NCI-H446 treated with DMSO at 0.1 percent for 48 hours (cell line): ENCODE measurements at regions not wholly inside any gene's neighbourhood (a gene's known extent, or its start where the extent isn't known, plus 50 kb on each side); places are given as distances from the start of the nearest gene placed in this dataset.

ENCODE experiments used
- DNase-seq: peaks from one replicate; lab custom pipeline; 2025; lab: John Stamatoyannopoulos, UW

GRCh38 chr1:90558754-90559378 lies 158.2 kb downstream of the BARHL2 start:
- DNase-seq = no peak

GRCh38 chr1:90558126-90558525 lies 159.0 kb downstream of the BARHL2 start:
- DNase-seq = no peak

- DNase-seq = no peak
Observed at GRCh38 chr1:90557706-90558105, 159.4 kb downstream of the BARHL2 start.

- DNase-seq = peak; percentile 9
Observed at GRCh38 chr1:90550626-90551406, 166.3 kb downstream of the BARHL2 start.

- no peak for DNase-seq
Observed at GRCh38 chr1:90544356-90544755, 172.7 kb downstream of the BARHL2 start.

- DNase-seq = no peak
Observed at GRCh38 chr1:90537606-90538362, 179.3 kb downstream of the BARHL2 start.

GRCh38 chr1:90534663-90535295 lies 182.3 kb downstream of the BARHL2 start:
- DNase-seq = no peak

GRCh38 chr1:90534116-90534515 lies 183.0 kb downstream of the BARHL2 start:
- DNase-seq = no peak

GRCh38 chr1:90526954-90527353 lies 190.1 kb downstream of the BARHL2 start:
- DNase-seq = no peak

- no peak for DNase-seq
Observed at GRCh38 chr1:90522432-90522831, 194.7 kb downstream of the BARHL2 start.

- DNase-seq = no peak
Observed at GRCh38 chr1:90513956-90514355, 203.1 kb downstream of the BARHL2 start.

- no peak for DNase-seq
Observed at GRCh38 chr1:90512441-90512840, 204.7 kb downstream of the BARHL2 start.

GRCh38 chr1:90510143-90510542 lies 207.0 kb downstream of the BARHL2 start:
- no peak for DNase-seq

- DNase-seq = no peak
Observed at GRCh38 chr1:90509225-90510048, 207.7 kb downstream of the BARHL2 start.

GRCh38 chr1:90508376-90509167 lies 208.5 kb downstream of the BARHL2 start:
- DNase-seq = no peak

- DNase-seq = no peak
Observed at GRCh38 chr1:90507173-90507572, 209.9 kb downstream of the BARHL2 start.

- DNase-seq = no peak
Observed at GRCh38 chr1:90505806-90506205, 211.3 kb downstream of the BARHL2 start.

GRCh38 chr1:90504509-90504908 lies 212.6 kb downstream of the BARHL2 start:
- DNase-seq = no peak

- DNase-seq = no peak
Observed at GRCh38 chr1:90502696-90503095, 214.4 kb downstream of the BARHL2 start.

GRCh38 chr1:90502194-90502593 lies 214.9 kb downstream of the BARHL2 start:
- DNase-seq = no peak

- no peak for DNase-seq
Observed at GRCh38 chr1:90501281-90501680, 215.8 kb downstream of the BARHL2 start.
